H1 (cell line): ENCODE measurements at regions not wholly inside any gene's neighbourhood (a gene's known extent, or its start where the extent isn't known, plus 50 kb on each side); places are given as distances from the start of the nearest gene placed in this dataset.

Experiments
- HDAC2 ChIP-seq, 2 experiments: fragments of 300-600 bp in 1 of 2; sonication (generic) in 1 of 2; IDR thresholded peaks; 2 replicates each; pipeline ENCODE4 v1.6.1; 2011 to 2012; ENCODE audit warnings: low read depth in 2 of 2, low read length in 2 of 2, mild to moderate bottlenecking in 2 of 2, moderate library complexity in 2 of 2, borderline replicate concordance in 1 of 2, inconsistent platforms in 1 of 2
- JUN ChIP-seq: IDR thresholded peaks from 2 replicates; pipeline ENCODE4 v1.6.1; 2011; ENCODE audit warnings: low read depth, mild to moderate bottlenecking, improper control_type of control experiment, low read length
- SIX5 ChIP-seq: IDR thresholded peaks from 2 replicates; pipeline ENCODE4 v1.6.1; 2011; ENCODE audit warnings: mild to moderate bottlenecking, low read depth, low read length
- SP4 ChIP-seq: IDR thresholded peaks from 2 replicates; pipeline ENCODE4 v1.6.1; 2012; ENCODE audit warnings: low read length, inconsistent platforms
- TCF12 ChIP-seq: IDR thresholded peaks from 2 replicates; pipeline ENCODE4 v1.6.1; 2011; ENCODE audit warnings: low read depth, mild to moderate bottlenecking, low read length
- ZNF274 ChIP-seq: IDR thresholded peaks from 2 replicates; pipeline ENCODE4 v1.7.0; 2012; ENCODE audit warnings: low read length, borderline replicate concordance; ENCODE audit errors: extremely low read depth

DNA sequence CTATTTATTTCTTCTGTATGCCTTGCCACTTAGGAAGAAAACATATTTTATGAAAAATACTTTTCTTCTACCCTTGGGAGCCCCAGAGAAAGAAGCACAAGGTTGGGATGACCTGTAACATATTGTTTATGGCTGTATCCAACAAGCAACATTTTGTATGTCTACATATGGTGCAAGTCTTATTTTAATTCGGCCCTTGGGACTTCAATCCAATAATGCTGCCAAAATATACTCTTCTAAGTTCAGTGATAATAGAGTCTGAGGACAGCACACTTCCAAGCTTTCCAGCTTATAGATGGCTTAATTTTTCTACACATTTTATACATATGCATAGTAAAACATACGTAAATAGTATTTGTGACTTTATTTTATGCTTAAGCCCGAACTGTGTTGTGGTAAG lies 318.5 kb upstream of the SEMA3A start (continued):
- TF ChIP-seq TCF12 (no peak), SP4 (no peak), JUN (no peak), ZNF274 (no peak), HDAC2 (IDR thresholded peaks at IDR 0.05; ENCODE audit: borderline replicate concordance in 1 of 2, low read depth in 2 of 2, low read length in 2 of 2) (no peak), SIX5 (no peak)
